ENCODE measurements at regions not wholly inside any gene's neighbourhood (a gene's known extent, or its start where the extent isn't known, plus 50 kb on each side); places are given as distances from the start of the nearest gene placed in this dataset.

- TF ChIP-seq, protein P1, sequence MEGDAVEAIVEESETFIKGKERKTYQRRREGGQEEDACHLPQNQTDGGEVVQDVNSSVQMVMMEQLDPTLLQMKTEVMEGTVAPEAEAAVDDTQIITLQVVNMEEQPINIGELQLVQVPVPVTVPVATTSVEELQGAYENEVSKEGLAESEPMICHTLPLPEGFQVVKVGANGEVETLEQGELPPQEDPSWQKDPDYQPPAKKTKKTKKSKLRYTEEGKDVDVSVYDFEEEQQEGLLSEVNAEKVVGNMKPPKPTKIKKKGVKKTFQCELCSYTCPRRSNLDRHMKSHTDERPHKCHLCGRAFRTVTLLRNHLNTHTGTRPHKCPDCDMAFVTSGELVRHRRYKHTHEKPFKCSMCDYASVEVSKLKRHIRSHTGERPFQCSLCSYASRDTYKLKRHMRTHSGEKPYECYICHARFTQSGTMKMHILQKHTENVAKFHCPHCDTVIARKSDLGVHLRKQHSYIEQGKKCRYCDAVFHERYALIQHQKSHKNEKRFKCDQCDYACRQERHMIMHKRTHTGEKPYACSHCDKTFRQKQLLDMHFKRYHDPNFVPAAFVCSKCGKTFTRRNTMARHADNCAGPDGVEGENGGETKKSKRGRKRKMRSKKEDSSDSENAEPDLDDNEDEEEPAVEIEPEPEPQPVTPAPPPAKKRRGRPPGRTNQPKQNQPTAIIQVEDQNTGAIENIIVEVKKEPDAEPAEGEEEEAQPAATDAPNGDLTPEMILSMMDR (conservative IDR thresholded peaks at IDR 0.05; ENCODE audit: low read length): no peak
- TF ChIP-seq EZH2phosphoT487 (IDR thresholded peaks at IDR 0.05; ENCODE audit: borderline replicate concordance, low read depth, low read length): no peak
These were observed 151.7 kb upstream of the MAOA start for GRCh38 chrX:43504394-43504793.
